H1 (cell line): ENCODE measurements at regions not wholly inside any gene's neighbourhood (a gene's known extent, or its start where the extent isn't known, plus 50 kb on each side); places are given as distances from the start of the nearest gene placed in this dataset.

Experiments
- KDM1A ChIP-seq: fragments of 200-600, 300-600 bp; sonication (generic); IDR thresholded peaks from 2 replicates; pipeline ENCODE4 v1.7.1; 2016; ENCODE audit warnings: mild to moderate bottlenecking, low read length, borderline replicate concordance
- MAFK ChIP-seq: IDR thresholded peaks from 2 replicates; pipeline ENCODE4 v1.6.1; 2012; ENCODE audit warnings: low read depth, mild to moderate bottlenecking, improper control_type of control experiment, low read length
- POLR2AphosphoS5 ChIP-seq: IDR thresholded peaks from 2 replicates; pipeline ENCODE4 v1.6.1; 2011; ENCODE audit warnings: low read depth, low read length
- RNF2 ChIP-seq: fragments of 200-900, 300-1000 bp; sonication (generic); IDR thresholded peaks from 2 replicates; pipeline ENCODE4 v1.7.1; 2016; ENCODE audit warnings: borderline replicate concordance, low read depth, mild to moderate bottlenecking, antibody characterized with exemption, low read length; ENCODE audit not compliant: poor library complexity, severe bottlenecking; ENCODE audit errors: missing control alignments

- no peak for TF ChIP-seq RNF2
- no peak for TF ChIP-seq KDM1A
- no peak for TF ChIP-seq POLR2AphosphoS5
- no peak for TF ChIP-seq MAFK
Measured at GRCh38 chr18:70442933-70443332, 154.1 kb downstream of the SOCS6 start (continued).
